RKO (cell line): ENCODE measurements at regions not wholly inside any gene's neighbourhood (a gene's known extent, or its start where the extent isn't known, plus 50 kb on each side); places are given as distances from the start of the nearest gene placed in this dataset.
A peak's percentile ranks its signal among the peaks of the same experiment; 100 is the strongest.

Source experiments
- DNase-seq: peaks from one replicate; pipeline ENCODE4 v3.0.0-alpha.2; 2016; ENCODE audit warnings: low spot score

DNA sequence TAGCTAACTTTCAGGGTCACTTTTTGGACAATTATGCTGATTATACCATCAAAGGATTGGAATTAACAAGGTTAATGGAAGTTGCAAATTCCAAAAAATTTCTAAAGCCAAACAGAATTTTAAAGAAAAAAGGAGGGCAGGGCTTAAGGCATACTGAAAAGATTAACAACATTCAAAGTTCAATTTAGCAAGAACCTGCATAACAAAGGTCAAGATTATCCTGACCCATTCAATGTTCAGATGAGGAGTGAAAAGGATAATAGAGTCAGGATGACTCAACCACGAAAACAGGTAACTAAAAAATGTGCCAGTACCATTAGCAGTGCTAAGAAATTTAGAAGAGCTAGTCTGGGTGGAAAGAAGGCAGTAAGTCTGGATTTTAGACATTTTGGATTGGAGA lies 139.8 kb upstream of the HNMT start:
- DNase-seq, result no peak

- DNase-seq, result no peak
Measured at GRCh38 chr2:137826373-137827372, 137.6 kb upstream of the HNMT start.

DNA sequence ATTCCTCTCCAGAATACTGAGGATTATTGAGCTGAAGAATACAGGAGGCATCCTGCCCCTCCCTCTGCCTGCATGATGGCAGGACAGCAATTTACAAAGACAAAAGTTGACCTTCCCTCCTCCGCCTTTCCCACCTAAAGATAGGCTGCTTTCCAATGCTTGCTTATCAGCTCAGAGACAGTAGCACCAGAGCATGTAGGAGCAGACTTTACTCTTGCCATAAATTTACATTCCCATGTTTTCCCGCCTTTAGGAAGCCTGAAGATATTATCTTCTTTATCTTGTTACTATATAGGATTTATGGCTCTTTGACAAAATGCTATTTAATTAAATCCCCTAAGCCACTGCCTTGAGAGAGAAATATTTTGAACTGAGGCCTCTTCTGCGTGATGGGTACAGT lies 135.6 kb upstream of the HNMT start:
- no peak for DNase-seq

DNA sequence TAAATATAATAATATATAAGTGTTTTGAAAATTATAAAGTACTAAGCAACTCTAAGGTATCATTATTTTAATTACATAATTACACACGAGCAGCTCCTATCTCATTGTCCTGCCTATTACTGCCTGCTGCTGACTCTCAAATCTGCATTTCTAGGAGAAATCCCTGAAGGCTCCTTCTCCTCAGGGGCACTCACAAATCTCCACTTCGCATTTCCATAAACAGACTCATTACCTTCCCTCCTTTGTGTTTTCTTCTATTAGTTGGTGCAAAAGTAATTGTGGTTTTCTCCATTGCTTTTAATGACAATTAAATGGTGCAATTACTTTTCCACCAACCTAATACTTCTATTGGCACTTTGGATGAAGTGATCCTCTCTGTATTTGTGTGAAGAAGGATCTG lies 135.0 kb upstream of the HNMT start:
- DNase-seq, result no peak

DNA sequence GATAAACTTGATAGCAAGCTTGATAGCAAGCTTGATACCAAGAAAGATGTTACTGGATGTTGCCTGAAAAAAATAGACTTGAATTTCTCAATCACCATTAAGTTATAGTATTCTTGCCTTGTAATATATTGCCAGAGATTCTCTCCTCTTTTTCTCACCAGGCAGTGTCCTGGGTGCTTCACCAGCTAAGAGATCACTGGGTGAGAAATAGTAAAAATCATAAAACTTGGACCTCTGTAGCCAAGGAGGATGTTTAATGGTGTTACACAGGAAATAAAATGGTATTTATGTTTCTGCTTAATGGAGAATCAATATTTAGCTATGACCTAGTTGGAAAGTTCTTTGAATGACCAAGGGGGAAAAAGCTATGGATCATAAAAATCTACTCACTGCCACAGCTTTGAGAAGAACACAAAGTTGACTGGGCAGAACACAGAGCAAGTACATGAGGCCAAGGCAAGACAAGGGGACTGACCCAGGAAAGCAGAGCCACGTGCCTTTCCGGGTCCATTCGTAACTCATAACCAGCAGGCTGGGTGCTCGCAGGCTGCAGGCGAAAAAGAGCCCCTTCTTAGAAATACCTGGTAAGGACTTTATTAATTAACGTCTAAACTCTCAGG lies 129.4 kb upstream of the HNMT start:
- no peak for DNase-seq

- DNase-seq, result no peak
Measured at GRCh38 chr2:137836671-137837070, 127.6 kb upstream of the HNMT start.

- DNase-seq, result no peak
Measured at GRCh38 chr2:137837830-137838229, 126.4 kb upstream of the HNMT start.

- DNase-seq, result peak; percentile 60
Measured at GRCh38 chr2:137838255-137839092, 125.8 kb upstream of the HNMT start.

- DNase-seq, result no peak
Measured at GRCh38 chr2:137842430-137842829, 121.8 kb upstream of the HNMT start.

DNA sequence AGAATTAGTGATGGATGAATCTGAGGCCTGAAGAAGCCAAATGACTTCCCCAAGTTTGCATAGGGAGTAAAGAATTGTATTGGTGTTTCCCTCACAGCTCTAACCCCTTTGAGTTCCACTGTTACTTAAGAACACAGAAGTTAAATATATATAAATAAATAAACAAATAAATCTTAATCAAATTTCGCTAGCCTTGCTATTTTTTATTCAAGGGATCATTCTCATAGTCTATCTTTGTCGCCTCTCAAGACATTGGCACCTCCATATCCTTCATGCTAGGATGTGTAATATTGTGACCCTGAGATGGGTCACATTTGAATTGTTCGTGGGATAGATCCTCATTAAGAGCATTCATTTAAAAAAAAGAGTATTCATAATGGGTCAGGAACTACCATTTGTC lies 121.3 kb upstream of the HNMT start:
- DNase-seq, result no peak

DNA sequence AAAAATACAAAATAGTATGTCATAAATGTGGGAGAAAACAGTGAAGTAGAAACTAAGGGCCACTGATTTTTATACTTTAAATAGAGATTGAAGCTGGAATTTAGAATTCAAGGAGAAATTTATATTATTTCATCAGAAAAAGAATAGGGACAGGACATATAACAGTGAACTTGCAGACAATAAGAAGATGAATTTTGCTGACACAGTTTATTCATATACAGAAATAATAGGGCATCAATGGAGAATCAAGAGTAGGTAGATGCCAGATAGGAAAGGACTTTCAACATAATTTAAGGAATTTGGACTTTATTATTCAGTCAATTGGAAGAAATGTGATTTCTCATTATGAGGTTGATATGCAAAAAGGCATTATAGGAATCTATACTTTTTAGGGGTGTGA lies 118.9 kb upstream of the HNMT start:
- no peak for DNase-seq

DNA sequence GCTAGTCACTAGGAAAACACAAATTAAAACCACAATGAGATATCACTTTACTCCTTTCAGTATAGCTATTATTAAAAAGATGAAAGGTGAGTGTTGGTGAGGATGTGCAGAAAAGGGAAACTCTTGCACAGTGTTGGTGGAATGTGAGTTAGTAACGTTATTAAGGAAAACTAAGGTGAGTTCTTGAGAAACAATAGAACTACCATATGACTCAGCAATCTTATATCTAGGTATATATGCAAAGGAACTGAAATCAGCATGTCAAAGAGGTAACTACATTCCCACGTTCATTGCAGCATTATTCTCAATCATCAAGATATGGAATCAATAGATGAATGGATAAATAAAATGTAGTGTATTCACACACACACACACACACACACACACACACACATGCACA lies 117.3 kb upstream of the HNMT start:
- DNase-seq, result no peak

GRCh38 chr2:137847443-137847842 lies 116.8 kb upstream of the HNMT start:
- DNase-seq, result no peak

DNA sequence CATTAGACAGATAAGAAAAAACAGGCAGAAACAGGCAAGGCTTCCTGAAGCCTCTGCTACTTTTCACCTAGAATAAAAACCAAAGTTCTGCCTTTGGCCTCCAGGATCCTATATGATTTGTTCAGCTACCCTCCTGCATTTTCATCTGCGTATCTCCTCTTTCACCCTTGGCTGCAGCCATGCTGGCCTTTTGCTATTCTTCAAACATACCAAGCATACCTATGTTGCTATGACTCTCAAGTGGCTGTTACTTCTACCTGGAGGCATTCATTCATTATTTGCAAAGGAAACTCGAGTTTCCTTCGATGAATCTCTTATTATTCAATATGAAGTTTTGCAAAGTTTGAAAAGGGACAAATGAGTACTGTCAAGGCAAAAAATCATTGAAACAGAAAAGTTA lies 106.4 kb upstream of the HNMT start:
- no peak for DNase-seq

- no peak for DNase-seq
Measured at GRCh38 chr2:137862651-137863050, 101.6 kb upstream of the HNMT start.

DNA sequence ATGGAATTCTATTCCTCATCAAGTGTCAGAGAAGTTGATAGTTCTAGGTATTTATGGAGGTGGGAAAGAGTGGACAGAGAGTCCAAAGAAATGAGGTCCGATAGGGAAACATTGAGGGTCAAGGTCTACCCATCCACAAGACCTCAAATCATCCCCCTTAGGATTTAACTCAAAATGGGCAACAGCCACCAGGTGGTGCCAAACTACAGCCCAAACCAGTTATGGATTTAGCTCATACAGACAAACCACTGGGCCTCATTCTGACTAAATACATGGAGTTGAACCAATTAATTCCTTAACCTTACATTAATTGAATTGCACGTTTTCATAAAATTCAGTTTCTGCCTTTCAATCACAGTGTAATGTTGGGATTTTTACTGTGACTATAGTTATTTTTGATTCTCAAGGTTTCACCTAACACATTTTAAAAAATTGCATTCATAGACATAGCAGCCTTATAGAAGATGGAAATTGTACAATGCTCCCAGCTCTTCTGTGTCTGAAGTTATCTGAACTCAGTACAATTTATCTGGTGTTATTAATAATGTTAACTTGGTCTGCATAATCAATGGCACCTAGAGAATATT lies 98.2 kb upstream of the HNMT start:
- DNase-seq, result peak; percentile 57

GRCh38 chr2:137870682-137871081 lies 93.6 kb upstream of the HNMT start:
- no peak for DNase-seq

DNA sequence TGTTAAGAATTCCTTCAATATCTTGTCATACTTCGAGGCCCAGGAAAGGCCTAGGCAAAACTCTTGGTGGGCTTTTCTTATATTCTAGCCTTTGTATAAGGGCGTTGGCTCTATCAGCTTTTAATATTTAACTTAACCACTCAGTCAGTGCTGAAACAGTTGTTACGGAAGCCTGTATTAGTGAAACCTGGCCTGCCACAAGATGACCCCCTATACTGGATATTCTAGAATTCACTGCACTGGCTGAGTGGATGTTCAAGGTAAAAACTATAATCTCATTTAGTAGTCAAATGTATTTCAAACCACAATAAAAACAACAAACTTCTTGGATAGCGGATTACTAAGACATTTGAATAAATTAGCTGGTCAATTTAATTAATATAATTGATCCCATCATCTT lies 91.7 kb upstream of the HNMT start:
- DNase-seq, result no peak

- no peak for DNase-seq
Measured at GRCh38 chr2:137873536-137874244, 90.6 kb upstream of the HNMT start.

DNA sequence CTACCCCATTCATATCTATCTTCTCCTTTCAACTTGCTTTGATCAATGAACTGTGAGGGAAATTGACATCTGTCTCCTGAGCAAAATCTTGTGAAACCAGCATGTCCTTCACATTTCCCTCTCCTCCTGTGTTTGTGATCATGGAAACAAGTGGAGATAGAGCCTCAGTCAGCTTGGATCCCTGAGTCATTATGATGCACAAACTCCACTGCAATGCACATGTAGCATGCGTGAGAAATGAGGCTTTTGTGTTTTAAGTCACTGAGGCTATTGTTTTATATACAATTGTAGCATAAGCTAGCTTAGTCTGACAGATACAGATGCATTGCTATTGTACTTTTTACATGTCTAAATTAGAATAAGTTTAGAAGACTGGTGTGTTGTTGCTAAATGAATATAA lies 85.2 kb upstream of the HNMT start:
- DNase-seq, result peak; percentile 11

DNA sequence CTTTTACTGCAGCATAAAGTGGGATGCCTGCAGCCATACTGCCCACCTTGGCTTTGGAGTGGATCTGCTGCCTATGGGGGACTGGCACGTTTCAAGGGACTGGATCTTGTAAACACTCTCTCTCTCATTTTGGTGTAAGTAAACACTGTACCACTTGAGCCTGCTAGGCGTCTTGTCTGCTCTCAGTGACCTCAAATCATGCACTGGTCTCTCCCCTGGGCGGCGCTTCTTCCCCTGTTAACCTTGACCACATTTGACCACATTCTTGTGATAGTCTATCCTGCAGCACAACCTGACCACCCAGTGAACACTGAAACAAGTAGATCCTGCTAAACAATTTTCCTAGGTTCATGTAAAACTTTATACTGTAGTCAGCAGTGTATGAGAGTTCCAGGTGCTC lies 82.6 kb upstream of the HNMT start:
- no peak for DNase-seq
